DMS53 treated with DMSO at 0.1 percent for 48 hours (cell line): ENCODE measurements at regions not wholly inside any gene's neighbourhood (a gene's known extent, or its start where the extent isn't known, plus 50 kb on each side); places are given as distances from the start of the nearest gene placed in this dataset.

ENCODE experiments used
- DNase-seq: peaks from one replicate; lab custom pipeline; 2025; ENCODE audit not compliant: unreplicated experiment; lab: John Stamatoyannopoulos, UW

DNA sequence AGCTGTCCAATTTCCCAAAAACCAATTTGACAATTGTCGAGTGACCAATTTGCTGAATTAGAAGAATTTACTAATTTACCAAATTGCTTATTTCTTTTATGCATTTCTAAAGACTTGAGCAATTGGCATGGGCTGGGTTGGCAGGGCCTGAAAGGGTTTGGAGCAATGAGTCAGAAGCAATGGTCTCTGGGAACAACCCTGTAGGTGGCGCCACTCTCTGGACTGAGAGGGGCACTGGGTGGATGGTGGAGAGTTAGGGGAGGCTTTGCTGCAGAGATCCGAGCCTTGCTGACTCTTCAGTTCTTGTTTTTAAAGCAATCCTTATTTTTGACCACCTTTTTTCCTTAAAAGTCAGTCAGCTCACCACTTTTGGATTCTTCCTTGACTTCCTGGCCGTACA lies 71.5 kb upstream of the RPS23 start:
- no peak for DNase-seq

DNA sequence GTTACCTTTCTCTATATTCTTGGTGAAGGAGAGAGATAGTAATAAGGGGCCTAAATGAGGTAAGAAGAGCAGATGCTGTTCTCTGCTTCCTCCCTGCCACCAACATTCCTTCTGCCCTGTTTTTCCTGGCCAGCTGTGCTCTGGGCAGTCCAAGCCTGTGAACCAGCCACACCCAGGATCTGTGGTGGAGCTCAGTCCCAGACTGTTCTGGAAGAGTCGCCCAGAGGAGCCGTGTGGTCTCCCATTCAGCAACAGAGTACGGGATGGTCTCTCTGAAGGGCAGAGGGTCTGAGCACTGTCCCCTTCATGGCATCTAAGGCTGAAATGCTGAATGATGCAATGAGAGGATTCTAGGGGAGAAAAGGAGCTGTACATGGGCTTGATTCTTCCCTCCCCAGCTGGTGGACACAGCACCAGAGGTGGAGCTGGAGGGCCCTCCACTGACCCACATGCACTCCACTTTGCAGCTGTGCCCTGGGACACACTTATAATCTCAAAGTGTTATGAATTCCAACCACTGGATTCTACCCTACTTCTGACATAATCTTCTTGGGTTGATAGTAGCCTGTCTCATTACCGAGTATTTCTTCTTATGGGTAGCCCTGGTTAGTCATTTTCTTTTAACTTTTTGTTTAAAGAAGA lies 70.8 kb upstream of the RPS23 start:
- no peak for DNase-seq

DNA sequence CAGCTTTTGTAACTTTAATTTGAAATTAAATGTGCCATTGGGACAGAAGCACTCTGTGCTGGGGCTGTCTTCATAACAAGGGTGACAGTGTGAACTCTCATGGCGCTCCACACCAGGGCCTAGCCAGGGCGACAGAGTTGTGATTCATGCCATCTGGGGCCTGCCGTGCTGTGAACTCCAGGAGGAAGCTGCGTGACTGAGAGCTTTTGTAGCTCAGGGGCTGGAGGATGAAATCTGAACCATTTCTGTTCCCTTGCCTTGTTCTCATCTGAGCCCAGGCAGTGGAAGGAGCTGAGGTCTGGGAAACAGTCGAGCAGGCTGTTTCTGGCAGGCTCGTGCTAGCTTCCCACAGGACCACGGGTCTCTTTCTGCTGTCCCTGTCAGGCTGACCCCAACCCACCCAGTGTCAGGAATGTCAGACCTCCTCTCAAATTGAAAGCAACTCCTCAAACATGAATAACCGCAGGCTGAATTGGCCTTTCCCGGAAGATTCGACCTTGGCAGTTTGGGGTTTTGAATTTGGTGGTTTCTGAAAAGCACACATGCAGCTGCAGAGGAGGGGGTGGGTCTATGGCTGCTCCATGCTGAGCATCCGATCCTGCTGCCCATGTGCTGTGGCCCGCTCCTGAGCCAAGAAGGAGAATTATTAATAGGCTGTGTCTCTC lies 69.2 kb upstream of the RPS23 start:
- DNase-seq = no peak

DNA sequence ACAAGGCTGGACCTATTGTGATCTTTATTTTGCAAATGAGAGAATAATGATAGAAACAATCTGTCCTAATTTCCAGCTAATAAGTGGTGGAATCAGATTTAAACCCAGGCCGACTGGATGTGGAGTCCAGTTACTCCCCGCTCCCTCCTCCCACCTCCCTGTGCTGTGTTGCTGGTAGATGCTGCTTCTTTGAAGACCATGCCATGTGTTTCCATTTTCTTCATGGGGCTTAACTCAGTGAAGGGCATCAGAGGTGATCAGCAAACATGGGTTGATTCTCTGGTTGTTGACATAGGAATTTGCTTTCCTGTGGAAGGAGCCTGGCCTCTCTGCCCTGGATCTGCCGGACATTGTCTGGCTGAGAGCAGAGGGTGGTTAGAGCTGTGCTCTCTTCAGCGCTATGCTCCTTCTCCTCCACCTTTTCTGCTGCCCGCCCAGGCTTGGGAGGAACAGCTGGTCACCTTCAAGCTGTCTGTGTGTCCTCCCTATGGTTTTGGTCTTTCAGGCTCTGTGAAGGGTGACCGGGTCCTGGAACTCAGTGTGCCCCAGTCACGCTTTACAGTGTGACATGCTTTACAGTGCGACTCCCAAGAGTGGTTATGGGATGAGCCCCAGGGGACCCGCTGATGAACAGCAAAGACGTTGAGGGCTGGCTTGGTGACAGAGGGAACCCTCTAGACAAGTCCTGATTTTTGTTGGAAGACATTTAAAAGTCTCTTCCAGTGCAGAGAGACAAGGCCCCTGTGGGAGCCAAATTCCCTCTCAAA lies 68.4 kb upstream of the RPS23 start:
- no peak for DNase-seq

DNA sequence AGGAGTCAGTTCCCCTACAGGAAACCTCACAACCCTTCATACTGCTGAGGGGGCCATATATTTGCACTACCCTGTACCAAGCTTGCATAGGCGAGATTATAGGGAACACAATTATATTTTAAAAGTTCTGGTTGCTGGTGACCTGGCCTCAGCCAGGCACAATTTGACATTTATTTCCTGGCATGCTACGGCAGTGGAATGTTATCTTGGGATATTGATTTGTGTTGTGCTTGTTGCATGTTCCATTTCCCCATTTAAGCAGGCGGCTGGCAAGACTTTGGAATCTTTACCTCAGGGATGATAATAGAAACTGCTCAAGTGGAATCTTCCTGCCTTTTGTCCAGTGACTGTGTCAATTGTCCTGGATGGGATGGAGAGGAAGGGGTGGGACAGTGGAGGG lies 67.0 kb upstream of the RPS23 start:
- DNase-seq = no peak

DNA sequence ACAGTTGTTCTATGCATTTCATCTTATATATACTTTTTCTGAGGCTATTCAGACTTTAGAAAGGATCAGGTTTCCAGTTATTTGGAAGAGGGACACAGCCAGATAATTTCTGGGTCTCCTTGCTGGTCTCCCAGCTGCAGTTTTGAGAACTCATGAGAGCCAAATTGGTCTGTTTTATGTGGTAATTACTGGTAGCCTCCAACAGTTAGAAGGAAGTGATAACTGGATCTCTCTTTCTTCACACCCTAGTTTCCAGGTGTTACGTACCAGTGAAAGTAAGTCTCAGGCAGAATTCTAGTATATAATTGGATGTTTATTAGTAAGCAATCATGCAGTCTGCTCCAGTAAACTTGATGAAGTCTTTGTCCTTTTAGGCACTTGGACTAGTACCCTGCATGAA lies 63.2 kb upstream of the RPS23 start:
- no peak for DNase-seq

DNA sequence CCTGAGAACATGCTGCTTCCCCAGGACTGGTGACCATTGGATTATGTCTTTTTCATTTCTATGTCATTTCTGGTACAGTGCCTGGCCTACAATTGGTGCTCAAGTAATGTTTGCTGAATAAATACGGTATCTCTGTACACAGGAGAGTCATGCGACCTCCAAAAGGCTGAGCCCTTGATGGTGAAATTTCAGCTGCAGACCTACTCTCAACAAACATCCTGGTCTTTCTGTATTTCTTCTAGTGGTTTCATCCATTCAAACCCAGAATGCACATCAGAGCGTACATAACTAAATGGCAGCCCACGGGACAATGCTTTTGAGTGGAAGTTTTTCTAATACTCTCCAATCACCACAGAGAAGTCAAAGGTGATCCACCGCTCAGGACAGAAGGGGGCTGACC lies 62.6 kb upstream of the RPS23 start:
- no peak for DNase-seq

DNA sequence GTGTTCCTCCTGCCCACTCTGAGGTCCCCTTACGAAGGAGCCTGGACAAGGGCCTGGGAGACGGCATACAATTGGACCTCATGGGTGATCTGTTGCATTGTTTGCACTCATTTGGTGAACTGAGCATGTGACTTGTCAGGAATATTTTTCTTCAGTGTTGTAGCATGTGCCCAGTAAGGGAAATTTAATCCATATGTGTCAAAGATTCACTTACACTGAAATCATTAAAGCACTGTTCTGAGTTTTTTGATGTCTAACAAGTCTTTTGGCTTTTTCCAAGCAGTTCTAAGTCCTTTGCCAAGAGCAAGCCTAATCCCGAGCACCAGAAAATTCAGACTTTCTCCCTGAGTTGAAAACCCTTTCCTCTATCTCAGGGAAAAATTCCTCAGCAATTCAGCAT lies 61.6 kb upstream of the RPS23 start:
- DNase-seq = no peak

DNA sequence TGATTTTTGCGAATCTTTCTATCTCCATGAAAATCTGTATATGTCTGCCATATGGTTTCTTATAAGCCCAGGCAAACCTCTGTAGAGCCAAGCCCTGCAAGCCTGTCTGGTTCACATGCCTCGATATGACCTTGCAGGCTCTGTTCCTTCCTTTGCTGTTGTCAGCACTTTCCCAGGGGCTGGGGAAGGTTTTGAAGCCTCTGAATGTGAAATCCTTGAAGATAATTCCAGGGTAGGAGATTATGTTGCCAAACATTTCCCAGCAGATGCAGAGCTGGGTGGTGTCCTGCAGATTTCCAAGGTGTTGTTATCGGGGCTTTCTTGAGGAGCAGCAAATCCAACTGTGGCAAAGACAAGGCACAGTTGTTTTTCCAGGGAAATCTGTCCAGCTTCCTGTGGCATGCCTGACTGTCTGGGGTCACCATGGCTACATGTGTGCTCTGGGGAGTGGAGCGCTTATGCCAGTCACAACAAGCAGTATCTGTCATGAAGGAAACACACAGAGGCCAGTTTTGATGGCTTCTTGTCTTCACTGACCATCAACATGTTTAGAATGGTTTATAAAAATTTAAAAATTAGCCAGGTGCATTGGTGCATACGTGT lies 60.7 kb upstream of the RPS23 start:
- no peak for DNase-seq

DNA sequence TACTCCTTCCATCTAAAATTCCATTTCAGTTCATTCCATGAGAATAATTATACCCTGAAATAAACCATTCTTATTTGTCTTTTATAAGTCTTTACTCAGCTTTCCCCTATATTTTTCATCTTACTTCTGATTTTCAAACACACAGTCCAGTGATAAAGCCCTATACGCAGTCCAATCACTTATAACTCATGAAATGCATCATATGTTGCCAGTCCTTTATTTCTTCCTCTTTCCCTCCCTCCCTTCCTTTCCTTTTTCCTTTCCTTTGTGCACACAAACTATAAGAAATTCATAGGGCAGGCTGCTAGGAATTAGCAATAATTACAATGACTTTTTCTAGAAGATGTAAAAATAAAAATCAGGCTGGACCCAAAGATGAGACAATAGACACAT lies 58.8 kb upstream of the RPS23 start:
- DNase-seq = no peak

DNA sequence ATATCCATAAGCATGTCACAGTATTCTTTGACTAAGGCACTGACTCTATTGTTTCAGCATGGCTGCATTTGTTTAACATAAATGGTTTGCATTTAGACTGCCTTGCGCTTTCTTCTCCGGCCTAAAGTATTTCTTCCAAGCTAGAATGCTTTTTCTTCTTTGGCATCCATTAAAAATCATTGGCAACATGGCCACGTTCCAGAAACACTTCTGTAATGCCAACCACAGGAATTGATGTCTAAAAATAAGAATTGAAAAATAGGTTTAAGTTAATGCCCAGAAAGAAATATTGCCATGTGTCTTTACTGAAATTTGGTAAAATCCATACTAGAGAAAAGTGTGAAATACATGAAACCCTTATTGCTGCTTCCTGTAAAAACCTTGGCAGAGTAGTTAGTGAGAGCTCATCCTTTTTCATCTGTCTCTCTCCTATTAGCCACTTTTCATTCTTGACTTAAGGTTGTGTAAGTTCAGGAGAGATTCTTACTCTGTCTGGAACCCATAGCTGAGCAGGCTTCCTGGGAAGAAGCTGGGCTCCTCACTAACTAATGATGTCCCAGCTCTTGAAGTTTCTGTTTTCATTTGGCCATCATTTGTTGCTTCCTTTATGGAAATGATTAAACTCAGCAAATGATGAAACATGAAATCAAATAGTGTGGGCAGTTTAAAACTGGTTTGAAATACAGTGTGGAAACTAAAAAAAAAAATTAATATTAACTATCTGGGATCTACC lies 58.2 kb upstream of the RPS23 start:
- DNase-seq = no peak

DNA sequence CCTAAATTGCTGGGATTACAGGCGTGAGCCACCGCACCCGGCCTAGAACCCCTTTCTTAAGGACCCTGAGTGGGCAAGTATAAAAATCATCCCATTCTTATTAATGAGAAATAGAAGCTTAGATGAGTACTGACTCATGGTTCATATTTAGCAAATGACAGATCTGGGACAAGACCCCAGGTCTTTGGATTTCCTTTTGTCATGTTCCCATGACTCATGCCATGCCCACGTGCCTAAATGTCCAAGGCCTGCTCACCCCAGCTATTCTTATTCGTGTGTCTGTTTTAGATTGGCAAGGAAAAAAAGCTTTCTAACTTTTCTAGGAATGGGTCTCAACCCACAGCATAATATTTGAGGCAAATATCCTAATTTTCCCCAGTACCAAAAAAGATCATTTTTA lies 57.7 kb upstream of the RPS23 start:
- DNase-seq = no peak

DNA sequence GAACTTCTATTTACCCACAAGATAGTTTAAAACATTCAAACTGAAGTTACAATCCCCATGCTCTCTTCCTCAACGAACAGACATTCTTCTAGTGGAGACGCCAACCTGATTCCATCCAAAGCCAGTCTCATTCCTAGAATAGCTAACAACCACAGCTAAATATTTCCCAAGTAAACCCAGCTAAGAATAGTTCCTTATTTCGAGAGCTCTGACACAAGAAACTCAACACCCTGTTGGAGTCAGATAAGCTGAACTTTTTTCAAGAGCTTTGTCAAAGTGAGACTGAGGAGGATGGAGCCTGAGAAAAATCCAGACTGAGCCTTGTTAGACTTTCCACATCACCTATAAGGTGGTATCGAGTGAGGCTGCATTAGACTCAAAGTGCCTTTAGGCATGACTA lies 56.7 kb upstream of the RPS23 start:
- DNase-seq = no peak

DNA sequence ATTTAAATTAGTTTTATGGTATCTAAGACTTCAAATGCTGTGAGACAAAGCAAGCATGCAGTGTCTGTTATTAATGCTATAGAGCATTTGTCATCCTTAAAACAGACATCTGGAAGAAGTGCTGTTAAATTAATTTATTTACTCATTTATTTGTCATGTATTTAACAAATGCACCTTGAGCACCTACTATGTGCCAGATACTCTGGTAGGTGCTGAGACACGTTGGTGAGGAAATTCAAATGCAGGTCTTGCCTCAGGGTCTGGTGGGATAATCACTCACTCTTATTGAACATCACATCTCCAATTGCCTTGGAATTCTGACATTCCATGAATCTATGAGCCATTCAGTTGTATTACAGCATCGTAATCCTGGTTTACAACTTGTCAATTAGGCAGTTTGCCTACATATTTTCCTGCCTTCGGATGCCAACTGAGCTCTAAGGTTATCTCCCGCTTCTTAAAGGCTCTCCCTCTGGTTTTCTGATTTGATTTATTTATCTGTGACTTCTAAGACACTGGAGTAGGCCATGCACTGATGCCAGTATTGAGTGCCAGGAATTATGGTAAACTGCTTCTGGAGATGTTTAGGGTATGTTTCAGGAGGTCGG lies 56.0 kb upstream of the RPS23 start:
- DNase-seq = no peak

DNA sequence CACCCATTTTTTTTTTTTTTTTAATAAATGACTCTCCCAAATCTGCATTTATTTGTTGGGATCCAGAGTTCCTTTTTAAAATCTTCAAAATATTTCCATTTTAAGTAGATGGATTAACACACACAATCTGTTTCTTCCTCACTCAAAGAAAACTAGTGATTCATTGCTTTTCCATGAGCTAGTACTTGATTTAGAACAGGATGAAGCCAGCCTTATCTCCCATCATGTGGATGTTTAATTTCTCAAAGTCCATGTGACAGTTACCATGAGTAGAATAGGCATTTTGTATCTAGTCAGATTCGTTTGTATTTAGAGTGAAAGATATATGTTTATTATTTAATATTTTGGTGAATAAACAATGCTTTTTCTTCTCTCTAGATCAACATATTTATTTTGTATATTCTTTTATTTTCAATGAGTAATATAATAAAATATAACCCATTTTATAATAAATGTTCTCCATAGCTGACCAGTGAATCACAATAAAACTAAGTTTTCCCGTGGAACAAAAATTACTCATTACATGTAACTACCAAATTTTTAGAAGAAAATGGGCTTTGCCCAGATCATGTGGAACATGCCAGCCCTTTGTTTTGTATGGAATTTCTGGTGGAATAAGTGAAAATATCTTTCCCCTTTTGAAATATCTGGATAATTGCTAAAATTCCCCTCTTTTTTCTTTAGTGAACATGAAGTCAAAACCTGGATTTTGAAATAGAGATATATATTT lies 54.9 kb upstream of the RPS23 start:
- no peak for DNase-seq

DNA sequence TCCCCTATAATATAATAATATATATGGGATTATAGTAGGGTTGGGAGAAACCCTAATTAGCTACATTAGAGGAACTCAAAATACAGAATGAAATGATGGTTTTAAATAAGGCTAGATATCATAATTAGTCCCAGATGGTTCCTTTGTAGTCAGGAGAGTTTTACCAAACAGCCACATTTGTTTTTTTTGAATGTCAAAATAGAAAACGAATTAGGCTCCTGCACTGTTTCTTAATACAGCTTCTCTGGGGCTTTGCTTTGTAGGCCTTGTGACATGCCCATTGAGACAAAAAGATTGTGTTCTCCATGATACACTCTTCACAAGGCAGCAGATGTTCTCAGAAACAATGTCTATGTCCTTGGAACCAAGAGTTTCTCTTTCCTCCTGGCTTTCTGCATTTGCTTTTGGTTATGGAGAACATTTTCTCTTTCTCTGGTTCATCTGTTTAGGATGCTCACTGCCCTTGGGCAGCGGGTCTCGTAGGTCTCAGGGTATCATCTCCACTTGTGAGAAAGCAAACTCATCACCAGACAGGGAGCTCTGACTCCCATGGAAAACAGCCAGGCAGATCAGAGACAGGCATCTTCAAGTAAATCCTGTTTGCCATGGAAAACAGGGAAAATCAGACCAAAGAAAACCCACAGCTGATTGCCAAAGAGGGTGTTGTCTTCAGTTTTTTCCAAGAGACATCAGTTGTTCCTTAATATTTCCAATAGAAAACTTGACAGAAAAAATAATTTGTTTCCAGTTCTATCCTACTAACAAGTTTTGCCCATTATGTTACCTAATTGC lies 54.1 kb upstream of the RPS23 start:
- no peak for DNase-seq

DNA sequence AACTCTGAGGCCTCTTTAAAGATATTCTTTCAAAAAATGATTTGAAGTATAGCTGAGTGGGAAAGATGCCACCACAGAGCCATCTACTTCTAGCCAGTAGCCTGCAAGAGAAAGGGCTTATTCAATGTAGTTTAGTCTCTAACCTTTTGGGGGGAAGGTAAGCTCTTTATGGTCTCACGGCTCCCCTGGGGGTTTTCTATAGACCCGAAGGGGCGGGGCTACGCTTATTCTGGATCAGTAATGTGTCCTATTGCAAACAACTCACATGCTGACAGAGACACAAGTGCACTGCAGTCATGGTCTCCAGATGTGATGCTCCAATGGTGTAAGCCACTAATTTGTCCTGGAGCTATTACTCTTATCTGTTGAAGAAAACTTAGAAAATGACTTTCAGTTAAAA lies 53.4 kb upstream of the RPS23 start:
- DNase-seq = no peak

DNA sequence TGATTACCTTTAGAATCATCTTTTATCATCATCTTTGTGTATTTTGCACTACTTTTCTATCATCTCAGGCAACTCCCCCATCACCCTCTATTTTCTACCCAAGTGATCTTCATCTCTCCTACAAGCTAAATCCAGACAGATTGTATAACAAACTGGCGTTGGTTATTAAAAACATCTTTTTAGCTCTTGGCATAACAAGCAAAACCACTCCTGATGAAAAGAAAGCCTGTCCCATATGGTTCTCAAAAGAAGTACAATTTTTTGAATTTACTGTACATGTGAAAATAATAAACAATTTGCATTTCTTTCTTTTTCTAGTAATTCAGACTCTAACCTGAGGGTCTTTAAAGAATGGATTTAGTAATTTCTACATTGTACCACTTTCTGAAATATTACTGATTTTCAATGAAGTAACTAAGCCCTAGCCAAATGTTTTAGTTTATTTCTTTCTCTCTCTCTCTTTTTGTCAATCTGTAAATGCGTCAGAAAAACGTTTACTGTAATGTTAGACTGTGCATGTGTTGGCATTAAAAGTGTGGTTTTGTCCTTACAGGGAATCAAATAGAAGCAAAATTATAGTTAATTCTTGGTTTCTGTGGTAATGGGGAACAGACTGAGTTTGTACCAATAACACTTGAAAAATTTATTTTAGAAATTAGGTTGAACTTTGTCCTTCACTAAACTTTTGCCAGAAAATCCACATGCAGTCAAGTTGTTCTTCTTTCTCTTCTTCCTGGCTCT lies 52.5 kb upstream of the RPS23 start:
- DNase-seq = no peak

DNA sequence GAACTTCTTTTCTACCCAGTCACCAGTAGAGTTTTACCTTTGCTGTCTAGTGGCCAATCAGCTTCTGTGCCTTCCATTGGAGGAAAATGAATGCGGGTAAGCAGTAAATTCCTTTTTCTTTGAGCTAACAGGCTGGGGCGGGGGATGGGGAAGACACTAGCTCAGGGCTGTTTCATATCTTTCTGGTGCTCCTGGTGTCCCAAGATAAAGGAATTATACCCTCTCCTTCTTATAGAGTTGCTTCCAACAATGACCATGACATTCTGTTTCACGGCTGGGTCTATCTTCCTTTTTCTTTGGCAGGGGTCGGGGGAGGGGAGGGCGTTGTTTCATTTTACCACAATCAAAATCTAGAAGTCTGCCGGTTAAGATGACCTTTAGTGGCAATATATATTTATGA lies 51.2 kb upstream of the RPS23 start:
- DNase-seq = no peak
